ENCODE measurements at regions not wholly inside any gene's neighbourhood (a gene's known extent, or its start where the extent isn't known, plus 50 kb on each side); places are given as distances from the start of the nearest gene placed in this dataset.
A peak's percentile ranks its signal among the peaks of the same experiment; 100 is the strongest.

DNA sequence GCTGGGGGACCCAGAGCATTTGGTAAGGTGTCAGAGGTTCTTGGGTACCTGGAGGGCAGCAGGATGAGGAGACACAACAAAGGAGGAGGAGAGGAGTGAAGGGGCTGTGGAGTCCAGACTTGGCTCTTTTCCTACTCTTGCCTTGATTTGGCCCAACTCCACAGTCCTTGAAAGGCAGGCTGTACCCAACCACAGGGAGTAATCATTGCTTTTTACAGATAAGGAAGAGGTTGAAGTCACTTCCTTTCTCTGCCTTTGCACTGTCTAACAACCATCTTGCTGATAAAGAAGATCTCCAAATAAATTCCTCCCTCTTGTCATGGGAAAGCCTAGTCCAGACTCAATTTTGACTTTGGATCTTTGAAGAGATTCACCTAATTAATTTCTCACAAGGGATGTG is 226.8 kb upstream of the HMGA2 start:
- peaks cover 3 to 19% (median 9%) of the 10 kb centered on the region in 4 donors for H3K4me1 ChIP-seq
- H3K9me3 ChIP-seq, result no peaks in the 10 kb centered on the region
- intact Hi-C loops (cut with DNase I; ENCODE audit: low total_unique reads) (no loop called here), in situ Hi-C loops (cut with MboI; ENCODE audit: low pct_ligation_motif_present in 1 of 4, low pct_unique_long_range_greater_than_20kb in 1 of 4, low sequenced_read_pairs in 3 of 4) (loop anchor here in 1 of 4 donors (25.0 kb wide), 1 partner anchor 390 kb away; no protein-coding TSS in a partner anchor)
- peaks cover 55% of the 10 kb centered on the region for H3K27me3 ChIP-seq
- H3K36me3 ChIP-seq, result no peaks in the 10 kb centered on the region
- no peak for TF ChIP-seq EP300 (IDR thresholded peaks at IDR 0.05; ENCODE audit: low read depth)
- TF ChIP-seq POLR2AphosphoS5 (IDR thresholded peaks at IDR 0.05), result no peak
- TF ChIP-seq, protein P1, sequence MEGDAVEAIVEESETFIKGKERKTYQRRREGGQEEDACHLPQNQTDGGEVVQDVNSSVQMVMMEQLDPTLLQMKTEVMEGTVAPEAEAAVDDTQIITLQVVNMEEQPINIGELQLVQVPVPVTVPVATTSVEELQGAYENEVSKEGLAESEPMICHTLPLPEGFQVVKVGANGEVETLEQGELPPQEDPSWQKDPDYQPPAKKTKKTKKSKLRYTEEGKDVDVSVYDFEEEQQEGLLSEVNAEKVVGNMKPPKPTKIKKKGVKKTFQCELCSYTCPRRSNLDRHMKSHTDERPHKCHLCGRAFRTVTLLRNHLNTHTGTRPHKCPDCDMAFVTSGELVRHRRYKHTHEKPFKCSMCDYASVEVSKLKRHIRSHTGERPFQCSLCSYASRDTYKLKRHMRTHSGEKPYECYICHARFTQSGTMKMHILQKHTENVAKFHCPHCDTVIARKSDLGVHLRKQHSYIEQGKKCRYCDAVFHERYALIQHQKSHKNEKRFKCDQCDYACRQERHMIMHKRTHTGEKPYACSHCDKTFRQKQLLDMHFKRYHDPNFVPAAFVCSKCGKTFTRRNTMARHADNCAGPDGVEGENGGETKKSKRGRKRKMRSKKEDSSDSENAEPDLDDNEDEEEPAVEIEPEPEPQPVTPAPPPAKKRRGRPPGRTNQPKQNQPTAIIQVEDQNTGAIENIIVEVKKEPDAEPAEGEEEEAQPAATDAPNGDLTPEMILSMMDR (IDR thresholded peaks at IDR 0.05), result no peak
- TF ChIP-seq POLR2A (IDR thresholded peaks at IDR 0.05), result no peak
- H3K27ac ChIP-seq, result no peak overlapping the region
- no peak overlapping the region for H3K4me3 ChIP-seq
- no peak for DNase-seq

DNA sequence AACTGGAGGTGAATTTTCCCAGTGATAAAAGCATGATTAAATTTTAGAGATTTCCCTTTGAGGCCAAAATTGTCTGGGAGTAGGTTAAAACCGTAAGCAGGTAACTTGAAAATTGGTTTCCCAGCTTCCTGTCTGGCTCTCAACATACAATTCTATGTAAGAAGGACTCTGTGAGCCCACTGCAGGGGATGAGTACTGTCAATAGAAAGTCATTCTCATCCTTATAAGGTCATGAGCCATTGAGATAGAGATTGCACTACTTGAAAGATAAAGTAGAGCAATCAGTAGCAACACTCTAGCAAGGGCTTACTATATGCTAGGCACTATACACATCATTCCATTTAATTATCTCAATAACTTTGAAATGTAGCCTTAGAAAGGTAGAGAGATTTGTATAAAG is 225.6 kb upstream of the HMGA2 start:
- H3K27ac ChIP-seq, result no peak overlapping the region
- peaks cover 0 to 24% (median 15%) of the 10 kb centered on the region in 4 donors for H3K4me1 ChIP-seq
- no peaks in the 10 kb centered on the region for H3K9me3 ChIP-seq
- intact Hi-C loops (cut with DNase I; ENCODE audit: low total_unique reads) (no loop called here), in situ Hi-C loops (cut with MboI; ENCODE audit: low pct_ligation_motif_present in 1 of 4, low pct_unique_long_range_greater_than_20kb in 1 of 4, low sequenced_read_pairs in 3 of 4) (loop anchor here in 1 of 4 donors (25.0 kb wide), 1 partner anchor 389 kb away; no protein-coding TSS in a partner anchor)
- H3K36me3 ChIP-seq, result no peaks in the 10 kb centered on the region
- peaks cover 55% of the 10 kb centered on the region for H3K27me3 ChIP-seq
- DNase-seq, result no peak
- WGBS, 2 donors (ENCODE audit: low coverage in 1 of 2), result 91% methylated on average over 1 of the region's 1 CpG; no CpG with 5 or more reads in 1 of the 2 donors
- H3K4me3 ChIP-seq, result no peak overlapping the region
- TF ChIP-seq EP300 (IDR thresholded peaks at IDR 0.05; ENCODE audit: low read depth), result no peak
- TF ChIP-seq, protein P1 (IDR thresholded peaks at IDR 0.05), result no peak
- no peak for TF ChIP-seq POLR2A (IDR thresholded peaks at IDR 0.05)
- no peak for TF ChIP-seq POLR2AphosphoS5 (IDR thresholded peaks at IDR 0.05)

DNA sequence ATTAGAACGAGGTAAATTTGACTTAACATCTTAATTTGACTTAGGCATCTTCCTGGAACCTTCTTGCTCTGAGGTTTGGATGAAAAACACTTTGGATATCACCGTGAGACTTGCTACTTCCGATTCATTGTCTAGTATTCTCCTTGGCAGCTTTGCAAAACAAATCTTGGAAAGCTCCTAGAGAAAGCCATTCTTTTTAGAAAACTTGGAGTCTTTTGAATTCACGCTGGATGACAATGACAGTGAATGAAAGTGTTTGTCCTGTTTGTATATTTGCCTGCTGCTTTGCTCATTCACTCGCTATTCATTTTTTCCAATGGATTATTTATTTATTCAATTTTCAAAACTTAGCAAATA is 222.1 kb upstream of the HMGA2 start:
- Histone ChIP-seq H3K4me1 (peaks cover 0 to 42% (median 17%) of the 10 kb centered on the region in 4 donors), H3K27ac (peak overlapping the region in 2 of 4 donors; percentile 30 to 52), H3K36me3 (no peaks in the 10 kb centered on the region), H3K27me3 (peaks cover 39% of the 10 kb centered on the region), H3K9me3 (no peaks in the 10 kb centered on the region), H3K4me3 (no peak overlapping the region)
- 19 to 22% methylated on average over 5 of the region's 5 CpGs for WGBS, 2 donors (ENCODE audit: low coverage in 1 of 2)
- in situ Hi-C loops (cut with MboI; ENCODE audit: low pct_ligation_motif_present in 1 of 4, low pct_unique_long_range_greater_than_20kb in 1 of 4, low sequenced_read_pairs in 3 of 4) (no loop called here), intact Hi-C loops (cut with DNase I; ENCODE audit: low total_unique reads) (no loop called here)
- TF ChIP-seq, protein P1 (IDR thresholded peaks at IDR 0.05), result no peak
- no peak for DNase-seq

DNA sequence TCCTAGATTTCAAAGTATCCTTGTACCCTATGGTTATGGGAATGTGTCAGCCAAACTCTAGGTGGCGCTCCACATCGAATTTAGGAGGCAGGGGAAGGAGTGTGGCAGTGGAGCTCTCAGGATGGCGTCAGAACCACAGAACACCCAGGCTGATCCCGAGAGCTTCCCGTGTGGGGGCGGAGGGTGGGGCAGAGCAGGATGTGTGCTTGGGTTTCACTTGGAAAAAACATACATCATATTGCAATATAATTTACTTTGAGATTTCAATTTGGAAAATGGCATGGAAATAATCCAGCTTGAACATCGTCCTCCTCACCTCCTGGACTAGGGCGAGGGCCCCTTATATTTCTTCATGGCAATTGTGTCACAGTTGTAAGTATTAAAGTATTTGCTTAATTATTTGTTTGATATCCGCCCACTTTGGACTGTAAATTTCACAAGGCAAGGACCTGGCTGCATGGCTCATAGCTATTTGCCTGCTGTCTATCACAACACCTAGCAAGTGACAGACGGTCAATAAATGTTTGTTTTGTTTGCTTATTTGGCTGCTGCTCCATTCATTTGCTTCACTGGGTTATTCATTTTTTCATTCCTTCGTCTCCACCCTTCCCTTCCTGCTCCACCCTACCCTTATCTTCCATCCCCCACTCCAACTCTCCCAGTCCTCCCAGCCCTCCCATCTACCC is 221.5 kb upstream of the HMGA2 start:
- DNase-seq, result peak; percentile 80
- intact Hi-C loops (cut with DNase I; ENCODE audit: low total_unique reads) (no loop called here), in situ Hi-C loops (cut with MboI; ENCODE audit: low pct_ligation_motif_present in 1 of 4, low pct_unique_long_range_greater_than_20kb in 1 of 4, low sequenced_read_pairs in 3 of 4) (no loop called here)
- H3K27me3 ChIP-seq, result peaks cover 39% of the 10 kb centered on the region
- H3K36me3 ChIP-seq, result no peaks in the 10 kb centered on the region
- H3K27ac ChIP-seq, result peak overlapping the region; percentile 46 to 68 (median 54)
- H3K9me3 ChIP-seq, result peaks cover 0 to 1% of the 10 kb centered on the region in 2 donors
- peak overlapping the region in 1 of 4 donors; percentile 11 for H3K4me3 ChIP-seq
- H3K4me1 ChIP-seq, result peaks cover 0 to 42% (median 17%) of the 10 kb centered on the region in 4 donors
- no peak for TF ChIP-seq POLR2A (IDR thresholded peaks at IDR 0.05)
- TF ChIP-seq, protein P1 (IDR thresholded peaks at IDR 0.05), result peak; percentile 56 to 70 (median 60)
- WGBS, 2 donors (ENCODE audit: low coverage in 1 of 2), result 16 to 31% methylated on average over 4 to 11 of the region's 11 CpGs

Data from transverse colon (tissue), 4 donors.